ENCODE measurements at regions not wholly inside any gene's neighbourhood (a gene's known extent, or its start where the extent isn't known, plus 50 kb on each side); places are given as distances from the start of the nearest gene placed in this dataset.

- no peak for TF ChIP-seq STAT6 (CRISPR knock-in tag; IDR thresholded peaks at IDR 0.05)
- no peak for TF ChIP-seq NFIC (IDR thresholded peaks at IDR 0.05)
- no peak for TF ChIP-seq ZNF639 (CRISPR knock-in tag; conservative IDR thresholded peaks at IDR 0.05 in 1 of 2, IDR thresholded peaks at IDR 0.05 in 1 of 2)
- TF ChIP-seq, protein P1, sequence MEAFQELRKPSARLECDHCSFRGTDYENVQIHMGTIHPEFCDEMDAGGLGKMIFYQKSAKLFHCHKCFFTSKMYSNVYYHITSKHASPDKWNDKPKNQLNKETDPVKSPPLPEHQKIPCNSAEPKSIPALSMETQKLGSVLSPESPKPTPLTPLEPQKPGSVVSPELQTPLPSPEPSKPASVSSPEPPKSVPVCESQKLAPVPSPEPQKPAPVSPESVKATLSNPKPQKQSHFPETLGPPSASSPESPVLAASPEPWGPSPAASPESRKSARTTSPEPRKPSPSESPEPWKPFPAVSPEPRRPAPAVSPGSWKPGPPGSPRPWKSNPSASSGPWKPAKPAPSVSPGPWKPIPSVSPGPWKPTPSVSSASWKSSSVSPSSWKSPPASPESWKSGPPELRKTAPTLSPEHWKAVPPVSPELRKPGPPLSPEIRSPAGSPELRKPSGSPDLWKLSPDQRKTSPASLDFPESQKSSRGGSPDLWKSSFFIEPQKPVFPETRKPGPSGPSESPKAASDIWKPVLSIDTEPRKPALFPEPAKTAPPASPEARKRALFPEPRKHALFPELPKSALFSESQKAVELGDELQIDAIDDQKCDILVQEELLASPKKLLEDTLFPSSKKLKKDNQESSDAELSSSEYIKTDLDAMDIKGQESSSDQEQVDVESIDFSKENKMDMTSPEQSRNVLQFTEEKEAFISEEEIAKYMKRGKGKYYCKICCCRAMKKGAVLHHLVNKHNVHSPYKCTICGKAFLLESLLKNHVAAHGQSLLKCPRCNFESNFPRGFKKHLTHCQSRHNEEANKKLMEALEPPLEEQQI (IDR thresholded peaks at IDR 0.05), result no peak
- no peak for TF ChIP-seq BRF1 (IDR thresholded peaks at IDR 0.05; ENCODE audit: borderline replicate concordance, extremely low read depth, insufficient read length)
These were observed 70.1 kb upstream of the PTGFR start (continued) for GRCh38 chr1:78420688-78421087.

Measured in K562 (cell line).